HL-60 (cell line): ENCODE measurements at regions not wholly inside any gene's neighbourhood (a gene's known extent, or its start where the extent isn't known, plus 50 kb on each side); places are given as distances from the start of the nearest gene placed in this dataset.

Experiments
- DNase-seq, 2 experiments: peaks; one replicate each; pipeline ENCODE4 v3.0.0-alpha.2; 2010 to 2020; ENCODE audit warnings: low read depth in 1 of 2, low spot score in 1 of 2
- H3K27ac ChIP-seq: fragments of 250-450 bp; sonication (Bioruptor Pico); replicated peaks from 2 replicates; pipeline ENCODE4 v1.5.1; 2020; ENCODE audit warnings: mild to moderate bottlenecking, moderate library complexity
- H3K27me3 ChIP-seq: fragments of 250-450 bp; sonication (Bioruptor Pico); 2 replicates; pipeline ENCODE4 v1.5.1; 2021; ENCODE audit warnings: mild to moderate bottlenecking, moderate library complexity; ENCODE audit not compliant: insufficient read depth, poor library complexity, severe bottlenecking
- H3K4me3 ChIP-seq: replicated peaks from 2 replicates; pipeline ENCODE4 v1.5.1; 2011; ENCODE audit warnings: mild to moderate bottlenecking, control low read depth, low read length; ENCODE audit not compliant: insufficient read depth
- CTCF ChIP-seq: IDR thresholded peaks from one replicate; pipeline ENCODE4 v1.5.1; 2011; ENCODE audit warnings: low read length, control low read depth, inconsistent platforms; ENCODE audit not compliant: insufficient read depth
- GABPA ChIP-seq: IDR thresholded peaks from 2 replicates; pipeline ENCODE4 v1.6.1; 2012; ENCODE audit warnings: low read depth
- POLR2AphosphoS5 ChIP-seq: IDR thresholded peaks from 2 replicates; pipeline ENCODE4 v1.6.1; 2012; ENCODE audit warnings: low read depth
- SPI1 ChIP-seq: IDR thresholded peaks from 2 replicates; pipeline ENCODE4 v1.6.1; 2012; ENCODE audit warnings: low read depth, mild to moderate bottlenecking, borderline replicate concordance
- TF ChIP-seq, protein P1 (sequence below): IDR thresholded peaks from 2 replicates; pipeline ENCODE4 v1.6.1; 2012; ENCODE audit warnings: low read depth; ENCODE audit not compliant: insufficient replicate concordance

- H3K27me3 ChIP-seq, result no peaks in the 10 kb centered on the region
- peak overlapping the region; percentile 71 for H3K4me3 ChIP-seq
- peak overlapping the region; percentile 91 for H3K27ac ChIP-seq
- DNase-seq, result no peak
- TF ChIP-seq POLR2AphosphoS5 (no peak), SPI1 (no peak), GABPA (no peak), CTCF (no peak)
- TF ChIP-seq, protein P1, sequence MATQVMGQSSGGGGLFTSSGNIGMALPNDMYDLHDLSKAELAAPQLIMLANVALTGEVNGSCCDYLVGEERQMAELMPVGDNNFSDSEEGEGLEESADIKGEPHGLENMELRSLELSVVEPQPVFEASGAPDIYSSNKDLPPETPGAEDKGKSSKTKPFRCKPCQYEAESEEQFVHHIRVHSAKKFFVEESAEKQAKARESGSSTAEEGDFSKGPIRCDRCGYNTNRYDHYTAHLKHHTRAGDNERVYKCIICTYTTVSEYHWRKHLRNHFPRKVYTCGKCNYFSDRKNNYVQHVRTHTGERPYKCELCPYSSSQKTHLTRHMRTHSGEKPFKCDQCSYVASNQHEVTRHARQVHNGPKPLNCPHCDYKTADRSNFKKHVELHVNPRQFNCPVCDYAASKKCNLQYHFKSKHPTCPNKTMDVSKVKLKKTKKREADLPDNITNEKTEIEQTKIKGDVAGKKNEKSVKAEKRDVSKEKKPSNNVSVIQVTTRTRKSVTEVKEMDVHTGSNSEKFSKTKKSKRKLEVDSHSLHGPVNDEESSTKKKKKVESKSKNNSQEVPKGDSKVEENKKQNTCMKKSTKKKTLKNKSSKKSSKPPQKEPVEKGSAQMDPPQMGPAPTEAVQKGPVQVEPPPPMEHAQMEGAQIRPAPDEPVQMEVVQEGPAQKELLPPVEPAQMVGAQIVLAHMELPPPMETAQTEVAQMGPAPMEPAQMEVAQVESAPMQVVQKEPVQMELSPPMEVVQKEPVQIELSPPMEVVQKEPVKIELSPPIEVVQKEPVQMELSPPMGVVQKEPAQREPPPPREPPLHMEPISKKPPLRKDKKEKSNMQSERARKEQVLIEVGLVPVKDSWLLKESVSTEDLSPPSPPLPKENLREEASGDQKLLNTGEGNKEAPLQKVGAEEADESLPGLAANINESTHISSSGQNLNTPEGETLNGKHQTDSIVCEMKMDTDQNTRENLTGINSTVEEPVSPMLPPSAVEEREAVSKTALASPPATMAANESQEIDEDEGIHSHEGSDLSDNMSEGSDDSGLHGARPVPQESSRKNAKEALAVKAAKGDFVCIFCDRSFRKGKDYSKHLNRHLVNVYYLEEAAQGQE, result no peak
These were observed 77.2 kb upstream of the PPARA start for GRCh38 chr22:46072981-46073682.

DNA sequence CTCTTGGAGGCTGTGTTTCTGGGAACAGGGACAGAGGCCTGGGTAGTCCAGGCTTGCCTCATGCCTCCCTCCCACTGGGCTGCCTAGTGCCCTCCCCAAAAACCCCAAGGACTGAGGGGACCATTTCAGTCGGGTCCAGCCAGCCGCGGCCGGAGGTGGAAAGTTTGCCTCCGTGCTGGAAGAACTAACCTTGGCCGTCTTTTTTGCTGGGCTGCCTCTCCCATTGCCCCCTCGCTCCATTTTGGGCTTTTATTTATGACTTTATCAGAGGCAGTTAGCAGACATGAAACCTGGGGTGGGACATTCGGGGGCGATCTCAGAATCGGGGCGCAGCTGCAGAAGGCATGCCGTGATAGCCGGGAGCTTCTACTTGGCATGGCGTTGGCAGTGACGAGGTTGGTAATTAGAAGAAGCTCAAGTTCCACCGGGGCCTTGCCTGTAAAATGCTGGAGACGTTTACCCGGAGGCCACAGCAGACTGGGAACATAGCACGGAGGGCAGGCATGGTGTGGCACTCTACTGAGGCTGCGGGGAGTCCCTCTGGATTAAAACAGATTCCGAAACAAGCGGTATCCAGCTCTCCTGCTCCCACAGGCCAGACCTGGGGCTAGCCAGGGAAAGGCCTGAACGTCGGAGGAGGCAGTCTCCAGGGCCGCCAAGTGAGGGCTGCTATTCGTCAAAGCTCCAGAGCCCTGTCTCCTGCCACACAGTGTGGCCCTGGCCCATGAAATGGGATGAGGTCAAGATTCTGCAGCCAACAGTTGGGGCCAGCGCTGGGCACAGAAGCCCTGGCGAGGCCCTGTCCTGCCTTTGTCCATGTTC is 76.4 kb upstream of the PPARA start:
- peak in 1 of 2 experiments; percentile 33 for DNase-seq
- H3K4me3 ChIP-seq, result peak overlapping the region; percentile 71
- H3K27ac ChIP-seq, result peak overlapping the region; percentile 91
- H3K27me3 ChIP-seq, result no peaks in the 10 kb centered on the region
- TF ChIP-seq GABPA (no peak), POLR2AphosphoS5 (no peak), SPI1 (no peak), CTCF (no peak)
- TF ChIP-seq, protein P1, result no peak

DNA sequence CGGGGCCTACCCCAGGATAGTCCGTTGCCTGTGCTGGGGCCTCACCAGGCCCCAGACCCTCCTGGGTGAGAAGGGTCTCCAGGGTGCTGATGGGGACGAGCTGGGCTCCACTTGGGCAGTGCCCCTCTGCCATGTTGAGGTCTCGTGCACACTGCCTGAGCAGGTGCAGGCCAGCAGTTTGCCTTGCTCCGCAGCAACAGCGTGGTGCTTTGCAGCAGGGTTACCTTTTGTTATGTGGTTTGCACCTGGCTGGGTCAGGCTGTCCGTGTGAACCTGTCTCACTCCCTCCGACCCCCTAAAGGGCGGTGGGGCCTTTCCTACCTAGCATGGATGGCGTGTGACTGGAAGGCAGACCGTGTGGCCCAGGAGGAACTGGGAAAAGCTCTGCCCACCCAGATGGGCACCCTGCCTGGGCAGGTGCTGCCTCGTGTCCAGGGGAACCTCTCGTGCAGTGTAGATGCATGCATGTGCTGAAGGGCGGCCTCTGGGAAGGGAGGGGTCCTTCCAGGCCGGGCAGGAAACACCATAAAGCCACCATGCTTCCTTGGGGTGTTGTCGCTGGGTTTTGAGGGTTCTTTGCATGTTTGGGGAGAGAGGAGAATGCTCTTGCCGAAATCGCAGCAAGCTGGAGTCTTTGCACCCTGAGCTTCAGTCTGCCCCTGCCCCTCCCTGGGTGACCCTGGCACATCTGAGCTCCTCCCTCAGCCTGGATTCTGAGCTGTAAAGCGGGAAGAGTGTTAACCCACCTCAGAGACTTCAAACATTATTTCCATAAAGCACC is 75.4 kb upstream of the PPARA start:
- no peaks in the 10 kb centered on the region for H3K27me3 ChIP-seq
- DNase-seq, result no peak
- TF ChIP-seq SPI1 (no peak), CTCF (no peak), GABPA (no peak), POLR2AphosphoS5 (no peak)
- TF ChIP-seq, protein P1, result no peak
- peak overlapping the region; percentile 91 for H3K27ac ChIP-seq
- H3K4me3 ChIP-seq, result peak overlapping the region; percentile 71
